HepG2 (cell line): ENCODE measurements at regions not wholly inside any gene's neighbourhood (a gene's known extent, or its start where the extent isn't known, plus 50 kb on each side); places are given as distances from the start of the nearest gene placed in this dataset.

Source experiments
- ARID2 ChIP-seq: sonication (generic); formaldehyde crosslinking; IDR thresholded peaks from 2 replicates; pipeline ENCODE4 v1.8.1; 2022; ENCODE audit warnings: mild to moderate bottlenecking, missing genetic modification reagents, borderline replicate concordance
- CHD4 ChIP-seq: fragments of 200-600 bp; sonication (generic); IDR thresholded peaks from 2 replicates; pipeline ENCODE4 v1.7.0; 2017; ENCODE audit warnings: mild to moderate bottlenecking, low read length, borderline replicate concordance
- CTCF ChIP-seq: sonication (generic); formaldehyde crosslinking; IDR thresholded peaks from 2 replicates; pipeline ENCODE4 v1.5.0; 2020; ENCODE audit warnings: mild to moderate bottlenecking, missing genetic modification reagents, moderate library complexity
- DMTF1 ChIP-seq: sonication (generic); formaldehyde crosslinking; IDR thresholded peaks from 2 replicates; pipeline ENCODE4 v1.4.0; 2020; ENCODE audit warnings: mild to moderate bottlenecking, missing genetic modification reagents
- HOXA5 ChIP-seq: sonication (generic); formaldehyde crosslinking; IDR thresholded peaks from 2 replicates; pipeline ENCODE4 v1.4.0; 2020; ENCODE audit warnings: missing genetic modification reagents
- NFIC ChIP-seq: IDR thresholded peaks from 2 replicates; pipeline ENCODE4 v1.6.1; 2012; ENCODE audit warnings: mild to moderate bottlenecking, low read length, inconsistent platforms
- SIX1 ChIP-seq: sonication (generic); formaldehyde crosslinking; IDR thresholded peaks from 2 replicates; pipeline ENCODE4 v1.4.0; 2020; ENCODE audit warnings: missing genetic modification reagents, borderline replicate concordance
- SRF ChIP-seq: IDR thresholded peaks from 2 replicates; pipeline ENCODE4 v1.6.1; 2011; ENCODE audit warnings: mild to moderate bottlenecking, low read depth, low read length, moderate library complexity
- UBTF ChIP-seq: sonication (generic); formaldehyde crosslinking; IDR thresholded peaks from 2 replicates; pipeline ENCODE4 v1.4.0; 2020; ENCODE audit warnings: mild to moderate bottlenecking, missing genetic modification reagents
- ZNF260 ChIP-seq: sonication (generic); formaldehyde crosslinking; IDR thresholded peaks from 2 replicates; pipeline ENCODE4 v1.4.0; 2020; ENCODE audit warnings: missing genetic modification reagents, low read depth, mild to moderate bottlenecking, borderline replicate concordance
- ZNF777 ChIP-seq: sonication (generic); formaldehyde crosslinking; IDR thresholded peaks from 2 replicates; pipeline ENCODE4 v1.4.0; 2020; ENCODE audit warnings: missing genetic modification reagents

- TF ChIP-seq CHD4 (no peak), SIX1 (no peak), DMTF1 (CRISPR knock-in tag) (no peak), ARID2 (CRISPR knock-in tag) (no peak), UBTF (CRISPR knock-in tag) (no peak), NFIC (no peak), CTCF (no peak), ZNF777 (CRISPR knock-in tag) (no peak), HOXA5 (CRISPR knock-in tag) (no peak), ZNF260 (CRISPR knock-in tag) (no peak), SRF (no peak)
These were observed 547.1 kb downstream of the CCER1 start for GRCh38 chr12:90407841-90408240.
